ENCODE measurements at regions not wholly inside any gene's neighbourhood (a gene's known extent, or its start where the extent isn't known, plus 50 kb on each side); places are given as distances from the start of the nearest gene placed in this dataset.

- Histone ChIP-seq H3K9me3 (no peaks in the 10 kb centered on the region), H3K27me3 (no peaks in the 10 kb centered on the region), H3K4me3 (no peak overlapping the region), H3K27ac (no peak overlapping the region), H3K4me1 (no peaks in the 10 kb centered on the region), H3K36me3 (no peaks in the 10 kb centered on the region)
- intact Hi-C loops (cut with DNase I; ENCODE audit: low total_unique reads), result no loop called here
- TF ChIP-seq POLR2A (IDR thresholded peaks at IDR 0.05), result no peak
- no peak for TF ChIP-seq CTCF (IDR thresholded peaks at IDR 0.05 in 4 of 5, conservative IDR thresholded peaks at IDR 0.05 in 1 of 5)
- no peak for ATAC-seq
- in situ Hi-C loops (cut with MboI; ENCODE audit: low sequenced_read_pairs in 4 of 4), result no loop called here
- no peak for DNase-seq
Observed at GRCh38 chr12:107385509-107385908, 292.2 kb upstream of the CRY1 start.

GRCh38 chr12:107386569-107386968 lies 293.2 kb upstream of the CRY1 start:
- no peak overlapping the region for H3K4me3 ChIP-seq
- no peaks in the 10 kb centered on the region for H3K36me3 ChIP-seq
- no peaks in the 10 kb centered on the region for H3K27me3 ChIP-seq
- H3K27ac ChIP-seq, result no peak overlapping the region
- DNase-seq (no peak), ATAC-seq (no peak)
- TF ChIP-seq CTCF (IDR thresholded peaks at IDR 0.05 in 4 of 5, conservative IDR thresholded peaks at IDR 0.05 in 1 of 5), result no peak
- no peak for TF ChIP-seq POLR2A (IDR thresholded peaks at IDR 0.05)
- in situ Hi-C loops (cut with MboI; ENCODE audit: low sequenced_read_pairs in 4 of 4), result no loop called here
- no peaks in the 10 kb centered on the region for H3K9me3 ChIP-seq
- intact Hi-C loops (cut with DNase I; ENCODE audit: low total_unique reads), result no loop called here
- H3K4me1 ChIP-seq, result no peaks in the 10 kb centered on the region

GRCh38 chr12:107388263-107388662 lies 294.9 kb upstream of the CRY1 start:
- no peak for TF ChIP-seq CTCF (IDR thresholded peaks at IDR 0.05 in 4 of 5, conservative IDR thresholded peaks at IDR 0.05 in 1 of 5)
- no peak for TF ChIP-seq POLR2A (IDR thresholded peaks at IDR 0.05)
- H3K27ac ChIP-seq, result no peak overlapping the region
- DNase-seq (no peak), ATAC-seq (no peak)
- no peak overlapping the region for H3K4me3 ChIP-seq
- intact Hi-C loops (cut with DNase I; ENCODE audit: low total_unique reads), result no loop called here
- in situ Hi-C loops (cut with MboI; ENCODE audit: low sequenced_read_pairs in 4 of 4), result no loop called here
- H3K9me3 ChIP-seq, result no peaks in the 10 kb centered on the region
- no peaks in the 10 kb centered on the region for H3K36me3 ChIP-seq
- no peaks in the 10 kb centered on the region for H3K4me1 ChIP-seq
- no peaks in the 10 kb centered on the region for H3K27me3 ChIP-seq

- DNase-seq (no peak), ATAC-seq (no peak)
- in situ Hi-C loops (cut with MboI; ENCODE audit: low sequenced_read_pairs in 4 of 4) (no loop called here), intact Hi-C loops (cut with DNase I; ENCODE audit: low total_unique reads) (no loop called here)
- H3K27ac ChIP-seq, result no peak overlapping the region
- TF ChIP-seq CTCF (IDR thresholded peaks at IDR 0.05 in 4 of 5, conservative IDR thresholded peaks at IDR 0.05 in 1 of 5) (no peak), POLR2A (IDR thresholded peaks at IDR 0.05) (no peak)
- no peaks in the 10 kb centered on the region for H3K36me3 ChIP-seq
- no peaks in the 10 kb centered on the region for H3K9me3 ChIP-seq
- H3K27me3 ChIP-seq, result no peaks in the 10 kb centered on the region
- no peak overlapping the region for H3K4me3 ChIP-seq
- no peaks in the 10 kb centered on the region for H3K4me1 ChIP-seq
Observed at GRCh38 chr12:107390414-107390813, 295.2 kb upstream of the PWP1 start.

- intact Hi-C loops (cut with DNase I; ENCODE audit: low total_unique reads) (no loop called here), in situ Hi-C loops (cut with MboI; ENCODE audit: low sequenced_read_pairs in 4 of 4) (no loop called here)
- ATAC-seq (no peak), DNase-seq (no peak)
- H3K27me3 ChIP-seq, result no peaks in the 10 kb centered on the region
- no peak overlapping the region for H3K4me3 ChIP-seq
- TF ChIP-seq POLR2A (IDR thresholded peaks at IDR 0.05) (no peak), CTCF (IDR thresholded peaks at IDR 0.05 in 4 of 5, conservative IDR thresholded peaks at IDR 0.05 in 1 of 5) (no peak)
- no peaks in the 10 kb centered on the region for H3K36me3 ChIP-seq
- H3K27ac ChIP-seq, result no peak overlapping the region
- H3K4me1 ChIP-seq, result no peaks in the 10 kb centered on the region
- H3K9me3 ChIP-seq, result no peaks in the 10 kb centered on the region
Observed at GRCh38 chr12:107393043-107393717, 292.4 kb upstream of the PWP1 start.

Data from gastrocnemius medialis (tissue), 4 donors.